ENCODE measurements at regions not wholly inside any gene's neighbourhood (a gene's known extent, or its start where the extent isn't known, plus 50 kb on each side); places are given as distances from the start of the nearest gene placed in this dataset.
A peak's percentile ranks its signal among the peaks of the same experiment; 100 is the strongest.

DNA sequence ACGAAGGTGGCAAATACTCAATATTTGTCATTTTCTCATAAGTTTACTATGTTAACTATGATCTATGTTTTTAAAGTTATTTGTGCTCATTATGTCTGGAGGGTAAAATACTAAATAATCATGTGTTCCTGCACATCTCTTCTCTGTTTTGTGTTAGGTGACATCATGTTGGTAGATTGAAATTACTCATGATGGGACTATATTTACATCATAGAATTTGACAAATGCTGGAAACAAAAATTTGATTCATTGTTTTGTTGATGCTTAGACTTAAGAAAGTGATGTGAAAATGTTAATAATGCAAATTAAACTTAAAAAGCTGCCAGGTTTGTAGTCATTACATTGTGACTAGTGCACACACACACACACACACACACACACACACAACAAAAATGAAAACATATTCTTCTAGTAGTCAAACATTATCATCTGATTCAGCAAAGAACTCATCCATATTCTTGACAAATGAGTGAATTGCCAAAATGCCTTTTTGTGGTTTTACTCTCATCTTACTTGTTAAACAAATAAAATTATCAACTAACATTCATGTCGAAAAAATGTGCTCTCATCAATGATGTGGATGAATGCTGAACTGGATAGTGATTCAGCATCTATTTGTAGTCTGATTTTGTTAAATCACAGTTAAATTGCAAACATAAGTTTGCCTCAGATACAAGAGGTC, 870.7 kb downstream of the BRINP3 start:
- Histone ChIP-seq H3K4me1 (ENCODE audit: control insufficient read depth in 1 of 2, insufficient read depth in 2 of 2, low read length in 2 of 2) (no peaks in the 10 kb centered on the region), H3K36me3 (ENCODE audit: control insufficient read depth in 1 of 2, insufficient read depth in 2 of 2, low read length in 2 of 2) (no peaks in the 10 kb centered on the region), H4K91ac (ENCODE audit: low read depth, low read length) (no peak overlapping the region), H3K14ac (ENCODE audit: low read length) (no peak overlapping the region), H2AK5ac (ENCODE audit: low read length) (no peak overlapping the region), H3K79me1 (ENCODE audit: low read length) (no peaks in the 10 kb centered on the region), H2BK120ac (ENCODE audit: insufficient read depth, low read length, poor library complexity) (no peak overlapping the region), H3K23ac (ENCODE audit: low read length) (no peak overlapping the region), H2BK12ac (ENCODE audit: low read length) (no peak overlapping the region), H4K8ac (ENCODE audit: low read depth, low read length) (no peak overlapping the region), H3K4me3 (ENCODE audit: low read depth, low read length) (no peak overlapping the region), H2BK5ac (ENCODE audit: low read depth, low read length, poor library complexity) (no peak overlapping the region), H3K27ac (ENCODE audit: low read depth, low read length) (no peak overlapping the region), H3K27me3 (ENCODE audit: insufficient read depth, low read length) (no peaks in the 10 kb centered on the region), H3K4ac (ENCODE audit: low read depth, low read length) (no peak overlapping the region), H3K9ac (ENCODE audit: low read length) (no peak overlapping the region), H3K4me2 (ENCODE audit: low read length) (no peak overlapping the region), H2AFZ (ENCODE audit: insufficient read depth, low read length, poor library complexity) (no peak overlapping the region), H3K18ac (ENCODE audit: low read length) (no peak overlapping the region), H4K12ac (ENCODE audit: low read depth, low read length) (no peak overlapping the region), H3K79me2 (ENCODE audit: control insufficient read depth, insufficient read depth, low read length, poor library complexity) (no peaks in the 10 kb centered on the region), H3K9me3 (ENCODE audit: insufficient read depth, low read depth, low read length) (no peaks in the 10 kb centered on the region)
- no CpG with 5 or more reads among the region's 2 CpGs for WGBS (ENCODE audit: extremely low coverage, insufficient coverage, insufficient read length)
- DNase-seq: no peak

DNA sequence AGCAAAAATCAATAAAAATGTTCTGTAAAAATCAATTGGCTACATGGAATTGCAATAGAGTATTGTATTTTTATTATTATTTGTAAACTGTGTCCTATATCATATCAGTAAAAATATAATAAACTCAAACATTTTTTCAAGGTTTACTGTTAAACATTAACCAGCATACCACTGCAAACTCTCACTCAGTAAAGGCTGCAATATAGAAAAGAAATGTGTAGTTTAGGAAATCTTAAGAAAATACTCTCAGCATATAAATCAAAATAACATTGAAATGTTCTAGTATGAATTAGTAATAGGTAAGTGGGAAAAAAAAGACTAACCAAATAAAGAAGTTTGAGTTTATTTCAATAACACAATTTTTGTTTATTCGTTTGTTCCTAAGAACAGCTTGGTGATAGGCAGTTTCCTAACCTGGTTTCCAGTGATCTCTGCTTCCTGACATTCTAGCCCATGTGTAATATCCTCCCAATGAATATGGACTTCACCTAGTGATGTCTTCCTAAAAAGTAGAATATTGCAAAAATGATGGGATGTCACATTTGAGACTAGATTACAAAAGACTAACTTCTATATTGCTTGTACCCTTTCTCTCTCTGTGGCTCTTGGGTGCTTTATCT, 870.1 kb downstream of the BRINP3 start:
- DNase-seq: no peak
- no peak overlapping the region for H3K18ac ChIP-seq (ENCODE audit: low read length)
- no peaks in the 10 kb centered on the region for H3K4me1 ChIP-seq (ENCODE audit: control insufficient read depth in 1 of 2, insufficient read depth in 2 of 2, low read length in 2 of 2)
- H4K12ac ChIP-seq (ENCODE audit: low read depth, low read length): no peak overlapping the region
- H3K9ac ChIP-seq (ENCODE audit: low read length): no peak overlapping the region
- H3K79me2 ChIP-seq (ENCODE audit: control insufficient read depth, insufficient read depth, low read length, poor library complexity): no peaks in the 10 kb centered on the region
- no peak overlapping the region for H2BK5ac ChIP-seq (ENCODE audit: low read depth, low read length, poor library complexity)
- H3K36me3 ChIP-seq (ENCODE audit: control insufficient read depth in 1 of 2, insufficient read depth in 2 of 2, low read length in 2 of 2): no peaks in the 10 kb centered on the region
- no peak overlapping the region for H2BK120ac ChIP-seq (ENCODE audit: insufficient read depth, low read length, poor library complexity)
- H3K4me2 ChIP-seq (ENCODE audit: low read length): no peak overlapping the region
- H3K9me3 ChIP-seq (ENCODE audit: insufficient read depth, low read depth, low read length): no peaks in the 10 kb centered on the region
- no peak overlapping the region for H3K4ac ChIP-seq (ENCODE audit: low read depth, low read length)
- H4K91ac ChIP-seq (ENCODE audit: low read depth, low read length): no peak overlapping the region
- no peak overlapping the region for H3K14ac ChIP-seq (ENCODE audit: low read length)
- no peaks in the 10 kb centered on the region for H3K79me1 ChIP-seq (ENCODE audit: low read length)
- no CpG with 5 or more reads among the region's 1 CpG for WGBS (ENCODE audit: extremely low coverage, insufficient coverage, insufficient read length)
- H2BK12ac ChIP-seq (ENCODE audit: low read length): no peak overlapping the region
- H3K27ac ChIP-seq (ENCODE audit: low read depth, low read length): no peak overlapping the region
- no peak overlapping the region for H2AK5ac ChIP-seq (ENCODE audit: low read length)
- no peak overlapping the region for H3K4me3 ChIP-seq (ENCODE audit: low read depth, low read length)
- no peak overlapping the region for H4K8ac ChIP-seq (ENCODE audit: low read depth, low read length)
- H3K23ac ChIP-seq (ENCODE audit: low read length): no peak overlapping the region
- no peak overlapping the region for H2AFZ ChIP-seq (ENCODE audit: insufficient read depth, low read length, poor library complexity)
- H3K27me3 ChIP-seq (ENCODE audit: insufficient read depth, low read length): no peaks in the 10 kb centered on the region

GRCh38 chr1:189609167-189609566, 868.5 kb downstream of the BRINP3 start:
- Histone ChIP-seq H3K4me2 (ENCODE audit: low read length) (no peak overlapping the region), H3K36me3 (ENCODE audit: control insufficient read depth in 1 of 2, insufficient read depth in 2 of 2, low read length in 2 of 2) (no peaks in the 10 kb centered on the region), H3K18ac (ENCODE audit: low read length) (no peak overlapping the region), H2BK120ac (ENCODE audit: insufficient read depth, low read length, poor library complexity) (no peak overlapping the region), H3K4ac (ENCODE audit: low read depth, low read length) (no peak overlapping the region), H4K91ac (ENCODE audit: low read depth, low read length) (no peak overlapping the region), H3K79me1 (ENCODE audit: low read length) (no peaks in the 10 kb centered on the region), H2AFZ (ENCODE audit: insufficient read depth, low read length, poor library complexity) (no peak overlapping the region), H4K8ac (ENCODE audit: low read depth, low read length) (no peak overlapping the region), H2BK5ac (ENCODE audit: low read depth, low read length, poor library complexity) (no peak overlapping the region), H2BK12ac (ENCODE audit: low read length) (no peak overlapping the region), H3K79me2 (ENCODE audit: control insufficient read depth, insufficient read depth, low read length, poor library complexity) (no peaks in the 10 kb centered on the region), H3K27me3 (ENCODE audit: insufficient read depth, low read length) (no peaks in the 10 kb centered on the region), H3K4me3 (ENCODE audit: low read depth, low read length) (no peak overlapping the region), H3K9me3 (ENCODE audit: insufficient read depth, low read depth, low read length) (no peaks in the 10 kb centered on the region), H3K14ac (ENCODE audit: low read length) (no peak overlapping the region), H3K27ac (ENCODE audit: low read depth, low read length) (no peak overlapping the region), H3K9ac (ENCODE audit: low read length) (no peak overlapping the region), H2AK5ac (ENCODE audit: low read length) (no peak overlapping the region), H3K23ac (ENCODE audit: low read length) (no peak overlapping the region), H4K12ac (ENCODE audit: low read depth, low read length) (no peak overlapping the region), H3K4me1 (ENCODE audit: control insufficient read depth in 1 of 2, insufficient read depth in 2 of 2, low read length in 2 of 2) (no peaks in the 10 kb centered on the region)
- no peak for DNase-seq
- no CpG with 5 or more reads among the region's 2 CpGs for WGBS (ENCODE audit: extremely low coverage, insufficient coverage, insufficient read length)

DNA sequence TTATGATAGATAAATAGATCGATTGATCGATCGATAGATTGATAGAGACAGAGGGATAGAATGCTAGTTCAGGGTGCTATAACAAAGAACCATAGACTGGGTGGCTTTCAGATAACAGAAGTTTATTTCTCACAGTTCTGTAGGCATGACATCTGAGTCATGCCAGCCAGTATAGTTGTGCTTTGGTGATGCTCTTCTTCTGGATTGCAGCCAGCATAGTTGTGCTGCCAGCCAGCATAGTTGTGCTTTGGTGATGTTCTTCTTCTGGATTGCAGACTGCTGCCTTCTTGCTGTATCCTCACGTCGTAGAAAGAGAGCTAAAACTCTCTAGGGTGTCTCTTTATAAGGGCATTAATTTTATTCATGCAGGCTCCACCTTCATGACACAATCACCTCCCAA, 860.8 kb downstream of the BRINP3 start:
- no peak overlapping the region for H3K14ac ChIP-seq (ENCODE audit: low read length)
- H2BK12ac ChIP-seq (ENCODE audit: low read length): no peak overlapping the region
- H3K79me1 ChIP-seq (ENCODE audit: low read length): no peaks in the 10 kb centered on the region
- no peaks in the 10 kb centered on the region for H3K4me1 ChIP-seq (ENCODE audit: control insufficient read depth in 1 of 2, insufficient read depth in 2 of 2, low read length in 2 of 2)
- no peak overlapping the region for H4K8ac ChIP-seq (ENCODE audit: low read depth, low read length)
- H3K27me3 ChIP-seq (ENCODE audit: insufficient read depth, low read length): no peaks in the 10 kb centered on the region
- H3K4ac ChIP-seq (ENCODE audit: low read depth, low read length): no peak overlapping the region
- peak; percentile 61 to 73 for DNase-seq
- no peak overlapping the region for H3K4me3 ChIP-seq (ENCODE audit: low read depth, low read length)
- no peak overlapping the region for H4K12ac ChIP-seq (ENCODE audit: low read depth, low read length)
- H2BK120ac ChIP-seq (ENCODE audit: insufficient read depth, low read length, poor library complexity): no peak overlapping the region
- no peaks in the 10 kb centered on the region for H3K9me3 ChIP-seq (ENCODE audit: insufficient read depth, low read depth, low read length)
- H4K91ac ChIP-seq (ENCODE audit: low read depth, low read length): no peak overlapping the region
- H3K79me2 ChIP-seq (ENCODE audit: control insufficient read depth, insufficient read depth, low read length, poor library complexity): no peaks in the 10 kb centered on the region
- H3K36me3 ChIP-seq (ENCODE audit: control insufficient read depth in 1 of 2, insufficient read depth in 2 of 2, low read length in 2 of 2): no peaks in the 10 kb centered on the region
- H3K23ac ChIP-seq (ENCODE audit: low read length): no peak overlapping the region
- H2AK5ac ChIP-seq (ENCODE audit: low read length): no peak overlapping the region
- no peak overlapping the region for H2BK5ac ChIP-seq (ENCODE audit: low read depth, low read length, poor library complexity)
- no peak overlapping the region for H2AFZ ChIP-seq (ENCODE audit: insufficient read depth, low read length, poor library complexity)
- H3K18ac ChIP-seq (ENCODE audit: low read length): no peak overlapping the region
- H3K27ac ChIP-seq (ENCODE audit: low read depth, low read length): no peak overlapping the region
- H3K4me2 ChIP-seq (ENCODE audit: low read length): no peak overlapping the region
- 100% methylated on average over 3 of the region's 5 CpGs for WGBS (ENCODE audit: extremely low coverage, insufficient coverage, insufficient read length)
- no peak overlapping the region for H3K9ac ChIP-seq (ENCODE audit: low read length)

Data from trophoblast cell (in vitro differentiated cells and primary cell).